IPS-NIHi7 (cell line): ENCODE measurements at regions not wholly inside any gene's neighbourhood (a gene's known extent, or its start where the extent isn't known, plus 50 kb on each side); places are given as distances from the start of the nearest gene placed in this dataset.
"Not testable (repeated sequence)": the region's sequence is repeated elsewhere in the genome, so short reads cannot be mapped to it uniquely, and the experiment has no call there.

Experiments
- DNase-seq: peaks from one replicate; pipeline ENCODE4 v3.0.0; 2012; ENCODE audit warnings: mixed read lengths; ENCODE audit errors: extremely low spot score

- DNase-seq = no peak
Observed at GRCh38 chr12:24507827-24508226, 441.1 kb downstream of the BCAT1 start.

GRCh38 chr12:24505366-24506015 is 443.4 kb downstream of the BCAT1 start:
- no peak for DNase-seq

GRCh38 chr12:24503477-24503876 is 445.4 kb downstream of the BCAT1 start:
- not testable (repeated sequence) for DNase-seq

- DNase-seq = no peak
Observed at GRCh38 chr12:24500831-24501230, 448.1 kb downstream of the BCAT1 start.

- DNase-seq = no peak
Observed at GRCh38 chr12:24500421-24500820, 448.5 kb downstream of the BCAT1 start.

GRCh38 chr12:24499151-24500146 is 449.5 kb downstream of the BCAT1 start:
- no peak for DNase-seq

- no peak for DNase-seq
Observed at GRCh38 chr12:24496755-24497154, 452.1 kb downstream of the BCAT1 start.

- no peak for DNase-seq
Observed at GRCh38 chr12:24494401-24494800, 454.5 kb downstream of the BCAT1 start.

- DNase-seq = no peak
Observed at GRCh38 chr12:24491968-24492367, 456.9 kb downstream of the BCAT1 start.

GRCh38 chr12:24489939-24490338 is 459.0 kb downstream of the BCAT1 start:
- no peak for DNase-seq

GRCh38 chr12:24488906-24489619 is 459.8 kb downstream of the BCAT1 start:
- DNase-seq = no peak

GRCh38 chr12:24488091-24488596 is 460.8 kb downstream of the BCAT1 start:
- no peak for DNase-seq

- no peak for DNase-seq
Observed at GRCh38 chr12:24487606-24488005, 461.3 kb downstream of the BCAT1 start.

- DNase-seq = no peak
Observed at GRCh38 chr12:24483732-24484131, 465.2 kb downstream of the BCAT1 start.

- no peak for DNase-seq
Observed at GRCh38 chr12:24482882-24483604, 465.9 kb downstream of the BCAT1 start.

GRCh38 chr12:24482044-24482443 is 466.9 kb downstream of the BCAT1 start:
- no peak for DNase-seq

GRCh38 chr12:24480766-24481449 is 468.0 kb downstream of the BCAT1 start:
- DNase-seq = no peak

- no peak for DNase-seq
Observed at GRCh38 chr12:24479131-24479530, 469.8 kb downstream of the BCAT1 start.

GRCh38 chr12:24478254-24478653 is 470.6 kb downstream of the BCAT1 start:
- no peak for DNase-seq

- no peak for DNase-seq
Observed at GRCh38 chr12:24476310-24476709, 472.6 kb downstream of the BCAT1 start.

GRCh38 chr12:24475337-24475736 is 473.6 kb downstream of the BCAT1 start:
- DNase-seq = no peak
